ENCODE measurements at regions not wholly inside any gene's neighbourhood (a gene's known extent, or its start where the extent isn't known, plus 50 kb on each side); places are given as distances from the start of the nearest gene placed in this dataset.

GRCh38 chr13:39281539-39282150, 243.4 kb downstream of the NHLRC3 start:
- no peak for DNase-seq (ENCODE audit: low read depth in 4 of 4, low spot score in 1 of 4)

DNA sequence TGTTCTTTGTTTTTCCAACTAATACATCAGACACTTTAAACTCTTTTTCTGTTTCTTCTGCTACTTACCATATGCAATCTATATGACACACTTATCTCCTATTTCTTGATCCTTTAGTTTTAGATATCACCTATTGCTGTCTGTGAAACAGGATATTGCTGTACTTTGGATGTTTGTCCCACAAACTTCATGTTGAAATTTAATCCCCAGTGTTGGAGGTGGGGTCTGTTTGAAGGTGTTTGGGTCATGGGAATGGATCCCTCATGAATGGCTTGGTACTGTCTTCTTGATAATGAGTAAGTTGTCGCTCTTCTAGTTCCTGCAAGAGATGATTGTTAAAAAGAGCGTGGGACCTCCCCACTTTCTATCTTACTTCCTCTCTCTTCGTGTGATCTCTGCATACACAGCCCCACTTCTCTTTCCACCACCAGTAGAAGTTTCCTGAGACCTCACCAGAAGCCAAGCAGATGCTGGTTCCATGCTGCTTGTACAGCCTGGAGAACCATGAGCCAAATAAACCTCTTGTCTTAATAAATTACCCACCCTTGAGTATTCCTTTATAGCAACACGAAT, 244.2 kb downstream of the NHLRC3 start:
- no peak for DNase-seq (ENCODE audit: low read depth in 4 of 4, low spot score in 1 of 4)

DNA sequence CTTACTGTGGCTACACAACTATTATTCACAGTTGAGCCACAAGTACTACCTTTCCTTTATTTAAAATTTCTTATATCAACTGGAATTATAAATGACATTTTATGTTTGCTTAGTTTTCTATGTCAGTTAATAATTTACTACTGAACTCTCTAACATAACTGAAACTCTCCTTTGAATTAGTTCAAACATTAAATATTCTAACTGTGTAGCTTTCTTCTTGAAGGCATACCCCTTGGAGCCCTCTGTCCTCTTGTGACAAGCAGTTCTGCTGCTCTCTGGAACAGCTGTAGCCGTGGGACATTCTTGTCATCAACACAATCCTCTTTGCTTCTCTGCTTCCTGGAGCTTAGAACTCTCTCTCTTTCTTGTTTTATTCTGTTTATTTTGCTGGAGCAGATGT, 244.8 kb downstream of the NHLRC3 start:
- no peak for DNase-seq (ENCODE audit: low read depth in 4 of 4, low spot score in 1 of 4)

DNA sequence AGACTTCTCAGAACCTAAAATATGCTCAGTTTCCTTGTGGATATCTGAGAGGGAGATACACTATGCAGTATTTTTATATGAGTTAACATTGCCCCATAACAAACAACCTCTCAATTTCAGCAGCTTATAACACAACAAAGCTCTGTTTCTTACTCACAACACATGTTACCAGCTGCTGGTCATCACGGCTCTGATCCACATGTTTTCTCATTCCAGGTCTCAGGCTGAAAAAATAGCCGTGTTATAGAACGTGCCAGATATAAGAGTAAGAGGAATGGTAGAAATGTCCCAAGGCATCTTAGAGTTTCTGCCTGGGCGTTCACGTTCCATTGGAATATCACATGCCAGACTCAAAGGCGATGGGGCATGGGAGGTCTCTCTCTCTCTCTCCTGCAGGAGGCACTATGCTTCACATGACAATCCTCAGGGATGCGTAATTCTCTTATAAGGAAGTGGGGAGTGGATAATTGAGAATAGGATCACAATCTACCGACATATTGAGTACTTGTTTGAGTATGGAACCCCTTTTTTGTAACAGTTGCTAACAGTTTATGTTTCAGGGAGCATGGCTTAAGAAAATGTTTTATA, 246.6 kb downstream of the NHLRC3 start:
- no peak for DNase-seq (ENCODE audit: low read depth in 4 of 4, low spot score in 1 of 4)
